B cell (primary cell): ENCODE measurements at regions not wholly inside any gene's neighbourhood (a gene's known extent, or its start where the extent isn't known, plus 50 kb on each side); places are given as distances from the start of the nearest gene placed in this dataset.

Experiments used
- ATAC-seq: fragments of 200-7000 bp; cut with Tn5 transposase; one replicate; pipeline ENCODE4 v1.10.0; 2021; ENCODE audit warnings: low read depth, mild to moderate bottlenecking, moderate number of reproducible peaks, moderate library complexity
- CTCF ChIA-PET: fragments of 350-600 bp; sonication (Branson Sonifier 250); formaldehyde crosslinking; loops from one replicate; lab custom pipeline; 2021; ENCODE audit warnings: antibody characterized with exemption, inconsistent platforms; lab: Charles Lee
- POLR2A ChIA-PET: fragments of 350-600 bp; sonication (Branson Sonifier 250); formaldehyde crosslinking; loops from one replicate; lab custom pipeline; 2021; ENCODE audit warnings: antibody characterized with exemption; lab: Charles Lee
- DNase-seq: peaks from one replicate; pipeline ENCODE4 v3.0.0; 2013
- H2AFZ ChIP-seq: 2 replicates; pipeline ENCODE4 v1.6.1; 2012; ENCODE audit warnings: mild to moderate bottlenecking, low read depth, low read length; ENCODE audit not compliant: insufficient read depth, poor library complexity, severe bottlenecking
- H3K27ac ChIP-seq, 2 donors: 1 replicate in 1 of 2; 2 replicates in 1 of 2; pipeline ENCODE4 v1.5.1; 2012 to 2013; ENCODE audit warnings: low read length in 2 of 2, mild to moderate bottlenecking in 2 of 2, moderate library complexity in 1 of 2
- H3K27me3 ChIP-seq, 4 experiments: fragments of 200-600 bp in 1 of 4; sonication (generic) in 1 of 4; replicated peaks in 1 of 4; 1 replicate in 2 of 4; 2 replicates in 2 of 4; pipeline versions ENCODE4 v1.6.1 to v1.7.0; 2013 to 2016; ENCODE audit warnings: low read length in 3 of 4, mild to moderate bottlenecking in 2 of 4, mixed read lengths in 1 of 4, moderate library complexity in 1 of 4; ENCODE audit not compliant: insufficient read depth in 4 of 4, control insufficient read depth in 3 of 4; ENCODE audit errors: control extremely low read depth in 1 of 4
- H3K36me3 ChIP-seq, 2 experiments: replicated peaks in 1 of 2; 1 replicate in 1 of 2; 2 replicates in 1 of 2; pipeline versions ENCODE4 v1.6.1 to v1.7.1; 2013; ENCODE audit warnings: low read length in 1 of 2; ENCODE audit not compliant: insufficient read depth in 2 of 2, control insufficient read depth in 1 of 2; ENCODE audit errors: control extremely low read depth in 1 of 2, extremely low read depth in 1 of 2
- H3K4me1 ChIP-seq, 2 donors: fragments of 200-600 bp in 1 of 2; sonication (generic) in 1 of 2; 1 replicate in 1 of 2; 2 replicates in 1 of 2; pipeline versions ENCODE4 v1.5.1 to v1.6.1; 2013 to 2017; ENCODE audit warnings: low read length in 2 of 2; ENCODE audit not compliant: control insufficient read depth in 2 of 2, insufficient read depth in 2 of 2
- H3K4me2 ChIP-seq: replicated peaks from 2 replicates; pipeline ENCODE3; 2012; ENCODE audit warnings: mild to moderate bottlenecking, low read depth, low read length; ENCODE audit not compliant: poor library complexity, severe bottlenecking
- H3K4me3 ChIP-seq, 5 experiments: fragments of 200-600 bp in 1 of 5; sonication (generic) in 1 of 5; 1 replicate in 3 of 5; 2 replicates in 2 of 5; pipeline versions ENCODE4 v1.5.1 to v1.7.0; 2011 to 2016; ENCODE audit warnings: low read length in 4 of 5, mild to moderate bottlenecking in 4 of 5, low read depth in 2 of 5, control low read depth in 1 of 5, moderate library complexity in 1 of 5; ENCODE audit not compliant: insufficient read depth in 1 of 5; ENCODE audit errors: control extremely low read depth in 1 of 5, extremely low read depth in 1 of 5
- H3K79me2 ChIP-seq: fragments of 200-600 bp; sonication (generic); one replicate; pipeline ENCODE4 v1.6.0; 2016; ENCODE audit warnings: low read length; ENCODE audit not compliant: control insufficient read depth, insufficient read depth
- H3K9ac ChIP-seq: fragments of 200-600 bp; sonication (generic); 2 replicates; pipeline ENCODE4 v1.6.1; 2017; ENCODE audit warnings: mild to moderate bottlenecking, low read length, moderate library complexity
- H3K9me3 ChIP-seq, 3 donors: one replicate each; pipeline versions ENCODE4 v1.6.1 to v1.7.1; 2013; ENCODE audit warnings: low read length in 2 of 3; ENCODE audit not compliant: control insufficient read depth in 2 of 3, insufficient read depth in 1 of 3; ENCODE audit errors: control extremely low read depth in 1 of 3
- H4K20me1 ChIP-seq: 2 replicates; pipeline ENCODE4 v1.6.0; 2012; ENCODE audit warnings: mild to moderate bottlenecking, low read length; ENCODE audit not compliant: insufficient read depth, control insufficient read depth, poor library complexity, severe bottlenecking
- H3K27ac Mint-ChIP-seq: one replicate; pipeline ENCODE4 v1.8.0; 2021; ENCODE audit warnings: mixed read lengths
- H3K27me3 Mint-ChIP-seq: one replicate; pipeline ENCODE4 v1.8.0; 2021; ENCODE audit warnings: mixed read lengths
- H3K4me1 Mint-ChIP-seq: one replicate; pipeline ENCODE4 v1.8.0; 2021; ENCODE audit warnings: mixed read lengths
- H3K4me3 Mint-ChIP-seq: one replicate; pipeline ENCODE4 v1.8.0; 2021; ENCODE audit warnings: mixed read lengths
- H3K9me3 Mint-ChIP-seq: one replicate; pipeline ENCODE4 v1.8.0; 2022; ENCODE audit warnings: mixed read lengths; ENCODE audit not compliant: insufficient read depth
- CTCF ChIP-seq: fragments of 200-600 bp; IDR thresholded peaks from one replicate; pipeline ENCODE4 v1.8.0; 2022; ENCODE audit warnings: antibody characterized with exemption, mild to moderate bottlenecking
- EZH2 ChIP-seq: IDR thresholded peaks from 2 replicates; pipeline ENCODE4 v1.6.1; 2012; ENCODE audit warnings: borderline replicate concordance, low read depth, mild to moderate bottlenecking, moderate library complexity, low read length; ENCODE audit not compliant: insufficient read depth, poor library complexity, severe bottlenecking
- WGBS: methylation state at CpG from one replicate; pipeline ENCODE4 v1.1.5; 2013; ENCODE audit warnings: missing lambda C conversion rate; ENCODE audit not compliant: insufficient coverage; 5-methylcytosine and 5-hydroxymethylcytosine counted together
- intact Hi-C: fragments of 100-400 bp; cut with micrococcal nuclease; formaldehyde crosslinking; loops from one replicate; pipeline ENCODE4 v1.10.0; 2022

GRCh38 chr3:159057621-159058020, 255.8 kb downstream of the MFSD1 start:
- intact Hi-C loops: no loop called here

DNA sequence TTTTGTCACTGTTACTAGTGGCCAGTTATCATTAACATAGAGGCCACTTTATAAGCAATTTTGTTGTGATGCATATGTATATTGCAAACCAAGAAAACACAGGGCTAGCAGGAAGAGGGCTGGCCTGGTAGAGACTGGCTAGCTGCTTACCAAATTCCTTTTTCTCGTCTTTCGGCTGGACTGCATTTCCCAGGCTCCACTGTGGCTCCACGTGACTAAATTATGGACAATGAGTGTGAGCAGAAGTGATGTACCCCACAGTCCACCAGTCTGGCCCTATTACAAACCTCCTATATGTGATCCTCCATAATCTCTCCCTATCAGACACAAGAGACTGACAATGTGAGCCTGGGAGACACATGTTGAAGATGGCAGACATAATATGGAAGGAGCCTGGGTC, 257.0 kb downstream of the MFSD1 start:
- Histone ChIP-seq H3K4me1 (no peaks in the 10 kb centered on the region), H3K27me3 (no peaks in the 10 kb centered on the region), H2AFZ (no peak overlapping the region), H3K36me3 (no peaks in the 10 kb centered on the region), H3K9me3 (no peaks in the 10 kb centered on the region), H3K79me2 (no peaks in the 10 kb centered on the region), H3K9ac (no peak overlapping the region), H3K4me3 (no peak overlapping the region), H3K4me2 (no peak overlapping the region), H3K27ac (no peak overlapping the region), H4K20me1 (no peaks in the 10 kb centered on the region)
- TF ChIP-seq EZH2 (no peak), CTCF (no peak)
- WGBS: no CpG with 5 or more reads among the region's 3 CpGs
- POLR2A ChIA-PET: no interaction called here
- Mint-ChIP-seq H3K4me3 (no peak overlapping the region), H3K27ac (no peak overlapping the region), H3K27me3 (no peaks in the 10 kb centered on the region), H3K4me1 (no peaks in the 10 kb centered on the region), H3K9me3 (no peaks in the 10 kb centered on the region)
- no peak for DNase-seq
- ATAC-seq: no peak
- CTCF ChIA-PET: no interaction called here
- intact Hi-C loops: no loop called here

More at GRCh38 chr3:159057621-159058020, 255.8 kb downstream of the MFSD1 start:
- Histone ChIP-seq H3K4me1 (no peaks in the 10 kb centered on the region), H3K9ac (no peak overlapping the region), H3K4me2 (no peak overlapping the region), H3K36me3 (no peaks in the 10 kb centered on the region), H2AFZ (no peak overlapping the region), H3K27me3 (no peaks in the 10 kb centered on the region), H4K20me1 (no peaks in the 10 kb centered on the region), H3K4me3 (no peak overlapping the region), H3K9me3 (no peaks in the 10 kb centered on the region), H3K27ac (no peak overlapping the region), H3K79me2 (no peaks in the 10 kb centered on the region)
- no peaks in the 10 kb centered on the region for H3K27me3 Mint-ChIP-seq
- H3K9me3 Mint-ChIP-seq: no peaks in the 10 kb centered on the region
- H3K27ac Mint-ChIP-seq: no peak overlapping the region
- POLR2A ChIA-PET: no interaction called here
- no peak for DNase-seq
- H3K4me1 Mint-ChIP-seq: no peaks in the 10 kb centered on the region
- TF ChIP-seq EZH2 (no peak), CTCF (no peak)
- no peak overlapping the region for H3K4me3 Mint-ChIP-seq
- CTCF ChIA-PET: no interaction called here
- no peak for ATAC-seq
